NT2/D1 (cell line): ENCODE measurements at regions not wholly inside any gene's neighbourhood (a gene's known extent, or its start where the extent isn't known, plus 50 kb on each side); places are given as distances from the start of the nearest gene placed in this dataset.

ENCODE experiments used
- SUZ12 ChIP-seq: IDR thresholded peaks from 2 replicates; pipeline ENCODE4 v1.6.1; 2011; ENCODE audit not compliant: insufficient read length, insufficient read depth; ENCODE audit errors: extremely low read depth
- YY1 ChIP-seq: IDR thresholded peaks from 2 replicates; pipeline ENCODE4 v1.6.1; 2011; ENCODE audit not compliant: insufficient read length, insufficient read depth
- ZNF274 ChIP-seq: IDR thresholded peaks from 2 replicates; pipeline ENCODE4 v1.6.1; 2011; ENCODE audit warnings: mild to moderate bottlenecking, low read depth, low read length

DNA sequence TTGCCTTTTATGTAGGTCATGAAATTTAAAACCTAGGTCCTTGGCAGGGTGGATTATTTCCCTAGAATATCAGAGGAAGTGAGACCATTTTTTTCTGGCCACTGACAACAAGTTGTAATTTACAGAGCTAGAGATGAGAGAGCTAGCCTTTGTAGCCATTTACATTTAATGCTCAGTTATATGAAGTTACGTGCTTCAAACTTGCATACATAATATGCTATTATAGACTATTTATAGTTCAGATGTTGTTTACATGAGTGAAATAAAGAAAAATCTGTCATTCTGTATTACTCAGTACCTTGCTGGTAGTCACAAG lies 234.9 kb upstream of the MBL2 start:
- TF ChIP-seq ZNF274 (no peak), YY1 (no peak), SUZ12 (no peak)
